Activated CD4-positive, alpha-beta memory T cell treated with anti-CD3 and anti-CD28 coated beads for 36 hours (primary cell): ENCODE measurements at regions not wholly inside any gene's neighbourhood (a gene's known extent, or its start where the extent isn't known, plus 50 kb on each side); places are given as distances from the start of the nearest gene placed in this dataset.
A peak's percentile ranks its signal among the peaks of the same experiment; 100 is the strongest.

Source experiments
- CTCF ChIA-PET: fragments of 350-600 bp; sonication (Branson Sonifier 250); formaldehyde crosslinking; loops from one replicate; lab custom pipeline; 2021; ENCODE audit warnings: antibody characterized with exemption, inconsistent platforms; lab: Charles Lee
- POLR2A ChIA-PET: fragments of 350-600 bp; sonication (Branson Sonifier 250); formaldehyde crosslinking; loops from one replicate; lab custom pipeline; 2021; ENCODE audit warnings: antibody characterized with exemption; lab: Charles Lee
- DNase-seq: peaks from one replicate; pipeline ENCODE4 v3.0.0-alpha.2; 2020
- H3K27ac Mint-ChIP-seq: one replicate; pipeline ENCODE4 v1.8.0; 2021; ENCODE audit warnings: mixed read lengths
- H3K27me3 Mint-ChIP-seq: one replicate; pipeline ENCODE4 v1.8.0; 2021; ENCODE audit warnings: mixed read lengths
- H3K36me3 Mint-ChIP-seq: one replicate; pipeline ENCODE4 v1.8.0; 2021; ENCODE audit warnings: mixed read lengths
- H3K4me1 Mint-ChIP-seq: one replicate; pipeline ENCODE4 v1.8.0; 2021; ENCODE audit warnings: low read depth, mixed read lengths
- H3K4me3 Mint-ChIP-seq: one replicate; pipeline ENCODE4 v1.8.0; 2021; ENCODE audit warnings: mild to moderate bottlenecking, mixed read lengths
- H3K9me3 Mint-ChIP-seq: one replicate; pipeline ENCODE4 v1.8.0; 2021; ENCODE audit warnings: mixed read lengths
- intact Hi-C: fragments of 100-400 bp; cut with micrococcal nuclease; formaldehyde crosslinking; loops from one replicate; pipeline ENCODE4 v1.15.1; 2023

DNA sequence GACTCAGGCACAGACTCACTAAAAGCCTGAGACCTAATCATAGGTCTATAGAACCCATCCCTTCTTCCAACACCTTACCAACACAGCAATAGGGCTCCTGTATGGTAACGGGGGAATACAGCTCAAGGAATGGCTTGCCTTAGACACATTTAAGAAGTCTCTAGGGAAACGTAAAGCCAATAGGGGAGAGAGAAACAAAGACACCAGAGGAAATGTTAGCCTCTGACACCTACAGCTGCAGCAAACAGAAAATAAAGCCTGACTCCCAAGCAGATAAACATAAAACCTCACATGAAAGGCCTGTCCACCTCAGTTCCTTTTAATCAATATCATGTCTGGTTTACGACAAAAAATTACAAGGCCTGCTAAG, 51.1 kb upstream of the NCOA1 start:
- H3K27ac Mint-ChIP-seq, result no peak overlapping the region
- intact Hi-C loops, result no loop called here
- POLR2A ChIA-PET, result no interaction called here
- H3K9me3 Mint-ChIP-seq, result no peaks in the 10 kb centered on the region
- no peaks in the 10 kb centered on the region for H3K27me3 Mint-ChIP-seq
- no peaks in the 10 kb centered on the region for H3K4me1 Mint-ChIP-seq
- no peak overlapping the region for H3K4me3 Mint-ChIP-seq
- no peak for DNase-seq
- CTCF ChIA-PET, result no interaction called here
- H3K36me3 Mint-ChIP-seq, result no peaks in the 10 kb centered on the region

DNA sequence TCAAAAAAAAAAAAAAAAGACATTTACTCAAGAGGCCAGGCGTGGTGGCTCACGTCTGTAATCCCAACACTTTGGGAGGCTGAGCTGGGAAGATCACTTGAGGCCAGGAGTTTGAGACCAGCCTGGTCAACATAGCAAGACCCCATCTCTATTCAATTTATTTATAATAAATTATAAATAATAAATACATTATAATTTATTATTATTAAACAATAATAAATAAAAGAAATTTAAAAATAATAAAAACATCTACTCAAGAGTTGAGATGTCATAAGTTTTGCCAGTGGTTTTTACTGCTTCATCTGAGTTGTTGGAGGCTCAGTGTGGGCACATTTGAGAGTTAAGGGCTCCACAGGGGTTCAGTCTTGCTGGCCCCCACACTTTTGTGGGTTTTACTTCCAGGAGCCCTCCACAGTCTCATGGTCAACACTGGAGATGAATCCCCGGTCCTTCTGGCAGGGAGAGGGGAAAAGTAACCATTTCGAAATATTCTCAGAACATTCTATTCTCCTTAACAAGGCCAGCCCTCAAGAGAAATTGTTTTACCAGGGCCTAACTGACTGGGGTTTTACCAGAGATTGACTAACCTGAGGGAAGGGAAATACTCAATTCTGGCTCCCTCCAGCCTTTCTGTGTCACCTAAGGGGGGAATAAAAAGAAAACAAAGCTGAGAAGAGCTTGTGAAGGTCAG, 51.6 kb upstream of the NCOA1 start:
- intact Hi-C loops, result no loop called here
- Mint-ChIP-seq H3K36me3 (no peaks in the 10 kb centered on the region), H3K9me3 (no peaks in the 10 kb centered on the region), H3K4me1 (no peaks in the 10 kb centered on the region), H3K27me3 (no peaks in the 10 kb centered on the region), H3K27ac (no peak overlapping the region), H3K4me3 (no peak overlapping the region)
- CTCF ChIA-PET, result no interaction called here
- DNase-seq, result no peak
- POLR2A ChIA-PET, result interaction anchor here (0.7 kb wide), 1 partner anchor 358 kb away, joined by 4 read pairs; no protein-coding TSS in a partner anchor

DNA sequence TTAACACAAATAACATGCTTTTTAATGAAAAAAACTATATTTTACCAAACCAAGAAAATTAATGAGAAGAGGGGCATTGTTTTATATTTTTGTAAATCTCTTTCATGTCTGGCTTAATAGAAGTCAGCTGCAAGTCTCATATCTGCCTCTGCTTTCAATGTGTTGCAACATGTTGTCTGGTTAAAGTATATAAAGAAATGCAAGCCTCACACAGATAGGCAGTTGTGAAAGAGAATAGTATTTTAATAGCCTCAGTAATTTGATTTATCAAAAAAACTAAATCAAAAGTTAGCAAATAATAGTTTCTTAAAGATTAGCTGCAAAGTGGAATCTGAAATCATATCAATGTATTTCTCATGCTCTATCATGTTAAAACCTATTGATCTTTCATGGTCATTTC, 52.9 kb upstream of the NCOA1 start:
- no peaks in the 10 kb centered on the region for H3K27me3 Mint-ChIP-seq
- H3K4me1 Mint-ChIP-seq, result no peaks in the 10 kb centered on the region
- no peak overlapping the region for H3K4me3 Mint-ChIP-seq
- CTCF ChIA-PET, result no interaction called here
- no peaks in the 10 kb centered on the region for H3K36me3 Mint-ChIP-seq
- POLR2A ChIA-PET, result no interaction called here
- intact Hi-C loops, result no loop called here
- no peaks in the 10 kb centered on the region for H3K9me3 Mint-ChIP-seq
- DNase-seq, result no peak
- H3K27ac Mint-ChIP-seq, result no peak overlapping the region

DNA sequence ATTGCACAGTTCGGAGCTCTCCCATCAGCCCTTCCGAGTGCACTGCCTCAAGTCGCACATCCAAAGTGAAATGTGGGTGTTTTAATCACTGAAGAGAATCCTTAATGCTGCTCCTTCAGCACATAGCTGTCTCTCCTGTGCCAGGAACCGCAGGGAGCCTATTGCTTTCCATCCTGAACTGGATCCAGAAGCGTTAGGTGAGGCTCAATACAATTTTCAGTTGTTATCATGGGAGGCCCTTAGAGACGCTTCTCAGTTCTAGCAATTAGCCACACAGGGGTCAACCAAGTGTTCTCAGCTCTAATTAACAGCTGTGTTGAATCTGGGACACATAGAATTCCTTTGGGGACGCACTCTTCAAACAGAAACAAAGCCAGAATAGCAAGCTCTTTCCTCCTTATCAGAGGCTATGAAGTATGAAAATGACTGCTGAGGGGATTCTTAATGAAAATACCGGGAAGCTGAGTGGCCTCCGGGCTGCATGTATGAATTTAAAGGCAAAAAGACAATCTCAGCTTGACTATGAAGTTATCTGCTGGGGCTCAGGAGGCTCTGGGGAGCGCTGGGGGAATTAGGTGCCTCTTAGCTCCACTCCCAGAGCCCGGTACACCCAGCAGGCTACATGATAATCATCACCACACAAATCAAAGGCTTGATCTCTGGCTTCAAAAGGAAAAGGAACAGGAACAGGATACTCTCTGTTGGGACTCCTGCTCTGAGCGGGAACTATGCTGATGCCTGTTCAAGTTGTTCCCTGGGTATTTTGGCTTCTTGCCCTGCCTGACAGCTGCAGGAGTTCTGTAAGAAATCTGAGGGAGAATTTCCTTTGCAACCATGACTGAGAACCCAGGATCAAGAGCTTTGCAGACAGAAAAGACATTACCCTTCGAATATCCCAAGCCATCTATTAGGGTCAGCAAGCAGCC, 55.4 kb upstream of the NCOA1 start:
- POLR2A ChIA-PET, result no interaction called here
- Mint-ChIP-seq H3K4me1 (no peaks in the 10 kb centered on the region), H3K27ac (no peak overlapping the region), H3K9me3 (no peaks in the 10 kb centered on the region), H3K4me3 (no peak overlapping the region), H3K36me3 (no peaks in the 10 kb centered on the region), H3K27me3 (no peaks in the 10 kb centered on the region)
- CTCF ChIA-PET, result interaction anchor here (3.5 kb wide), 1 partner anchor 13 kb away, joined by 13 read pairs; no protein-coding TSS in a partner anchor
- DNase-seq, result no peak
- intact Hi-C loops, result no loop called here

DNA sequence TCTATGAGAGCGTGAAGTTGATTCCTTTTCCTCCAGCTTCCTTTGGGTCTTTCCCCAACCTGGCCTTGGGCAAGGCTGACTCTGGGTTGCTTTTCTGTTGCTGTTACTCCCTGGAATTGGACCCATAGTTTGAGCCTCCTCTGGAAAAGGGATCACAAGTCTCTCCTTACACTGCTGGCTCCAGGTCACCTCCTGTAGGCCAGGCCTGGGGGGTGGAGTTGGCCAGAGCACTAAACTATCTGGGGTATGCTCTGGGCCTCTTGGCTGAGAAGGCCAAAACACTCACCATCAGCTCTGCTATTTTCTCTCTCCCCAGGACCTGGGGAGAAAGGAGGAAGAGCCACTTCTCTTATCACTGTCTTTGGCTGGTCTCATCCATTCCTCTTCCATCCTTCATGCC, 56.5 kb upstream of the NCOA1 start:
- ChIA-PET POLR2A (interaction anchor here (0.6 kb wide), 1 partner anchor 166 kb away, joined by 3 read pairs; no protein-coding TSS in a partner anchor), CTCF (interaction anchor here (3.5 kb wide), 1 partner anchor 12 kb away, joined by 13 read pairs; no protein-coding TSS in a partner anchor)
- Mint-ChIP-seq H3K27ac (no peak overlapping the region), H3K4me1 (no peaks in the 10 kb centered on the region), H3K36me3 (no peaks in the 10 kb centered on the region), H3K4me3 (no peak overlapping the region), H3K9me3 (no peaks in the 10 kb centered on the region), H3K27me3 (no peaks in the 10 kb centered on the region)
- intact Hi-C loops, result no loop called here
- no peak for DNase-seq

DNA sequence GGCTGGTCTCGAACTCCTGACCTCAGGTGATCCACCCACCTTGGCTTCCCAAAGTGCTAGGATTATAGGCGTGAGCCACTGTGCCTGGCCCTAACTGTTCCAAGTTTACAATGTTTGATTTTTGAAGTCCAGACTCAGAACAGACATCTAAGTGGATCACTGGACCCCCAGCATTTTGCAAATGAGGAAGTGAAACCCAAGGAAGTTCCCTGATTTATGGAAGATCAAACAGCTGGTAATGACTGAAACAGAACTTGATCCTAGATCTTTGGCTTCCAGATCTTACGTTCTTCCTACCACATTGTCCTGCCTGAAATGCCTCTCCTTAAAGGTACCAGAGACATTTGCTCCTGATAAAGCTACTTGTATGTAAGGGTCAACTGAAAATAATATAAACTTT, 58.3 kb upstream of the NCOA1 start:
- ChIA-PET POLR2A (no interaction called here), CTCF (interaction anchor here (1.6 to 3.5 kb wide), 2 partner anchors 10 to 23 kb away, joined by 5 to 13 read pairs; no protein-coding TSS in a partner anchor)
- H3K4me3 Mint-ChIP-seq, result no peak overlapping the region
- intact Hi-C loops, result no loop called here
- no peaks in the 10 kb centered on the region for H3K4me1 Mint-ChIP-seq
- DNase-seq, result no peak
- no peaks in the 10 kb centered on the region for H3K36me3 Mint-ChIP-seq
- H3K27ac Mint-ChIP-seq, result no peak overlapping the region
- no peaks in the 10 kb centered on the region for H3K27me3 Mint-ChIP-seq
- no peaks in the 10 kb centered on the region for H3K9me3 Mint-ChIP-seq

DNA sequence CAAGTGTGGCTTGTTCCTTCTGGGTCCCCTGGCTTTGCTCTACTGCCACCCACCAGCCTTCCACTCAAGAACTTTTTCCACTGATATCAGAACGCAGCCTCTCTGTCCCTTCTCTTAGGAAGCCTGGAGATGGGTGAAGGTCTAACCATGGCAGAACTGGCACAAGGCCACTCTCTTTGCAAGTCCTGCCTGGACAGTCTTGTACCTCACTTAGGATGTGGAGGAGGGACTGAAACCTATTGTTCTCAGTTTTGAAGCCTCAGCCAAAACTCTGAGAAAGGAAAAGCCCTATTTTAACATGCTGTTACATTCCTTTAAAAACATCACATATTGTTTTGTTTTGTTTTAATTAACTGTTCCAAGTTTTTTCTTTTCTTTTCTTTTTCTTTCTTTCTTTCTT, 58.9 kb upstream of the NCOA1 start:
- CTCF ChIA-PET, result interaction anchor here (3.5 kb wide), 1 partner anchor 9 kb away, joined by 13 read pairs; no protein-coding TSS in a partner anchor
- Mint-ChIP-seq H3K9me3 (no peaks in the 10 kb centered on the region), H3K4me1 (no peaks in the 10 kb centered on the region), H3K36me3 (no peaks in the 10 kb centered on the region), H3K4me3 (no peak overlapping the region), H3K27me3 (no peaks in the 10 kb centered on the region), H3K27ac (no peak overlapping the region)
- POLR2A ChIA-PET, result no interaction called here
- no peak for DNase-seq
- intact Hi-C loops, result no loop called here

DNA sequence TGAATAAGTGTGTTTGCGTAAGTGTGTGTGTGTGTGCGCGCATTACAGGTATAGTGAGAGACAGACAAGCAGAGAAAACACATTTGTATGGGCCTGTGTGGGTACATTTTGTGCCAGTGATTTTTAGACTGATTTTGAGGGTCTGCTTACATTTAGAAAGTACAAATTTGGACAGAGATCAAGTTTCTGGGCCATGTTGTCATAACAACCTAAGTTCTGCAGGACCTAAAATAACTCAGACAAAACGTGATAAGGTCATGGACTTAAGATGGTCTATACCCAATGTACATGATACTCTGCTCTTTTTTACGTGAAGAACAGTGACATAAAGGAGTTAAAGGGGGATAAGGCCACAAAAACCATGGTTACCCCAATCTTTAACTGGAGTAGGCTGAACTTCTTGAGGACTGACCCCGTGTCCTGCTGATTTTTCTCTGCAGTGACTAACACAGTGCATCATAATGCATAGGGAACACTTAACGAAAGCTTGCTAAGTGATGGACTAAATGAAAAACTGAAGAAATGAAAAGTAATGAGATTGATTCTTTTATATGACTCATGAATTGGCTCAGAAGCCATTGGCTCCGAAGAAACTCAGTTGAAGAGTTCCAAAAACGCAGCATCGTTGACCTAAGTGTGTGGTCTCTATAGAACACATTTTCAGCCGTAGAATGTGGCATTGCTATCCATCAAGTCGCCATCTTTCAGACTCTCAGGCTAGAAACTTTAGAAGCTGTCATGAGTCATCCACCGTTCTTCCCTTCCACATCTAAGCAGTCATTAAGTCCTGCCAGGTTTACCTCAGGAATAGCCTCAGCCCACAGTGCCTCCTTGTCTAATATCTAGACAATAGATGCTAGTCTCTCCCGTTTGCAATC, 61.6 kb upstream of the NCOA1 start:
- CTCF ChIA-PET, result interaction anchor here (0.6 to 1.7 kb wide), 2 partner anchors 318 to 398 kb away, joined by 3 to 4 read pairs; no protein-coding TSS in a partner anchor
- POLR2A ChIA-PET, result no interaction called here
- Mint-ChIP-seq H3K36me3 (no peaks in the 10 kb centered on the region), H3K27ac (no peak overlapping the region), H3K4me3 (no peak overlapping the region), H3K4me1 (no peaks in the 10 kb centered on the region), H3K27me3 (no peaks in the 10 kb centered on the region), H3K9me3 (no peaks in the 10 kb centered on the region)
- DNase-seq, result no peak
- intact Hi-C loops, result no loop called here

DNA sequence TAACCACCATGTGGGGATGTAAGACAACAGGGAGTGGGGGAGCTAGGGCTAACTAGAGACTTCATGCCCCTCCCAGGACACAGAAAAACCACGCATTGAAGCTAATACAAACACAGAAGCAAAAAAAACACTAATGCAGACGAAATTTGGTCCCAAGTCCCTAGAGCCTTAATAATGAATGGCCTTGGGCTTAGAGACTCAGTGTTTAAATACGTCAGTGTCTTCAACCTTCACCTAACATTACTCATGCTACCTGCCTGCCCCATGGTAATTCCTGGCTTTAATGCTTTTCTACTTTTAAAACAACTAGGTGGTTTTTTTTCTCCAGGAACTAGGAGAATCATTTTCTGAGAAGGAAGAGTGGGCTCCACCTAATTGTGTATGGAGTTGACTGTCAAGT, 64.1 kb upstream of the ITSN2 start:
- ChIA-PET POLR2A (no interaction called here), CTCF (interaction anchor here (1.0 to 3.9 kb wide), 3 partner anchors 9 to 17 kb away, joined by 4 to 28 read pairs (median 13); no protein-coding TSS in a partner anchor)
- Mint-ChIP-seq H3K4me3 (no peak overlapping the region), H3K27me3 (no peaks in the 10 kb centered on the region), H3K27ac (no peak overlapping the region), H3K4me1 (peaks cover 2% of the 10 kb centered on the region), H3K9me3 (peaks cover 2% of the 10 kb centered on the region), H3K36me3 (no peaks in the 10 kb centered on the region)
- no peak for DNase-seq
- intact Hi-C loops, result no loop called here

DNA sequence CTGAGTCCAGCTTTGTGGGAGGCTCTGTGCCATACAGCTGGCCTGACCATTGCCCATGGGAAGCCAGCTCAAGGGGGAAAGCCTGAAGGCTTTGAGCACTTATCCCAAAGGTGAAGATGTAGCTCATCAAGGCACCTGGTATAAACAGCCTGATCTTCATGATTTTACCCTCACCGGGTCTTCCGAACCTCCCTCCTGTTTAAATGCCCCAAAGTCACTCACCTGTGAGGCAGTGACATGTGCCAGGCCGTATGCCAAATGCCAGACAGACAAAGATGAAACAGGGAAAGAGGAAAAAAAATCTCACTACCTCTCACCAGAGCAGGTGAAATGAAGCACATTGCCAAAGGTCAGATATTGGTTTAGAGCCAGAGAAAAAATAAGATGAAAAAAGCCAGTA, 62.8 kb upstream of the ITSN2 start:
- ChIA-PET POLR2A (interaction anchor here (0.9 kb wide), 1 partner anchor 404 kb away, joined by 4 read pairs; no protein-coding TSS in a partner anchor), CTCF (interaction anchor here (0.6 to 4.6 kb wide), 13 partner anchors 11 to 571 kb away, joined by 3 to 58 read pairs (median 4); partner anchors contain the start of gene NCOA1)
- Mint-ChIP-seq H3K36me3 (no peaks in the 10 kb centered on the region), H3K27me3 (no peaks in the 10 kb centered on the region), H3K9me3 (peaks cover 2% of the 10 kb centered on the region), H3K27ac (no peak overlapping the region), H3K4me1 (peaks cover 2% of the 10 kb centered on the region), H3K4me3 (no peak overlapping the region)
- no peak for DNase-seq
- intact Hi-C loops, result no loop called here

DNA sequence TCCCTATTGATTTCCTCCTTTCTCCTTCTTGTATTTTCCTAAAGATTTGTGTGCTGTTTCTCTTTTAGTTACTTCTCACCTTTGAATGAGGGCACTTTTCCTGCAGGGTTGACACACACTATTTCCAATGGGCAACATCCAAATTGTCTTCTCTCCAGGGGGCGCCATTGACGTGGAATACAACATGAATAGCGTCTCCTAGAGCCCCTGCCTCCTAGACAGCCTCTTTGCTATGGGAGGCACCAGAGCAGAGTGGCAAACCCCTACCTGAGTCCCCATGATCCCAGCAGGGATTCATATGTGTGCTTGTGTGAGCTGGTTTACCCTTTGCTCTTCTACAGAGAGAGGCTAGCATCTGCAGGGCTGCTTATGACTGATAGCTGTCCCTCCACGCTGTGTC, 61.3 kb upstream of the ITSN2 start:
- no peaks in the 10 kb centered on the region for H3K27me3 Mint-ChIP-seq
- POLR2A ChIA-PET, result no interaction called here
- H3K4me3 Mint-ChIP-seq, result no peak overlapping the region
- H3K9me3 Mint-ChIP-seq, result peaks cover 2% of the 10 kb centered on the region
- no peaks in the 10 kb centered on the region for H3K36me3 Mint-ChIP-seq
- peak; percentile 74 for DNase-seq
- CTCF ChIA-PET, result interaction anchor here (0.6 to 4.6 kb wide), 22 partner anchors 12 to 405 kb away, joined by 3 to 58 read pairs (median 4); partner anchors contain the start of gene NCOA1
- peaks cover 2% of the 10 kb centered on the region for H3K4me1 Mint-ChIP-seq
- H3K27ac Mint-ChIP-seq, result no peak overlapping the region
- intact Hi-C loops, result loop anchor here (1.0 kb wide), 2 partner anchors 122 to 406 kb away; no protein-coding TSS in a partner anchor
